ENCODE measurements at regions not wholly inside any gene's neighbourhood (a gene's known extent, or its start where the extent isn't known, plus 50 kb on each side); places are given as distances from the start of the nearest gene placed in this dataset.
"Not testable (repeated sequence)": the region's sequence is repeated elsewhere in the genome, so short reads cannot be mapped to it uniquely, and the experiment has no call there.

DNA sequence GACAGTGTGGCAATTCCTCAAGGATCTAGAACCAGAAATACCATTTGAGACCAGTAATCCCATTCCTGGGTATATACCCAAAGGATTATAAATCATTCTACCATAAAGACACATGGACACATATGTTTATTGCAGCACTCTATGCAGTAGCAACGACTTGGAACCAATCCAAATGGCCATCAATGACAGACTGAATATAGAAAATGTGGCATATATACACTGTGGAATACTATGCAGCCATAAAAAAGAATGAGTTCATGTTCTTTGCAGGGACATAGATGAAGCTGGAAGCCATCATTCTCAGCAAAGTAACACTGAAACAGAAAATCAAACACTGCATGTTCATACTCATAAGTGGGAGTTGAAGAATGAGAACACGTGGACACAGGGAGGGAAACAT, 91.7 kb downstream of the VPREB1 start:
- not testable (repeated sequence) for TF ChIP-seq POLR2A (IDR thresholded peaks at IDR 0.05); CTCF (IDR thresholded peaks at IDR 0.05 in 4 of 5, conservative IDR thresholded peaks at IDR 0.05 in 1 of 5)

All from gastrocnemius medialis (tissue), 4 donors.